ENCODE measurements at regions not wholly inside any gene's neighbourhood (a gene's known extent, or its start where the extent isn't known, plus 50 kb on each side); places are given as distances from the start of the nearest gene placed in this dataset.

- no peak for DNase-seq (ENCODE audit: insufficient read length, low spot score)
- peak; percentile 53 for FAIRE-seq
- no peak for TF ChIP-seq CTCF (IDR thresholded peaks at IDR 0.05; ENCODE audit: insufficient read depth, missing control alignments)
Measured at GRCh38 chr18:3328532-3328931, 66.6 kb downstream of the MYL12B start.

- FAIRE-seq (no peak), DNase-seq (ENCODE audit: insufficient read length, low spot score) (no peak)
- TF ChIP-seq CTCF (IDR thresholded peaks at IDR 0.05; ENCODE audit: insufficient read depth, missing control alignments) = no peak
Measured at GRCh38 chr18:3329471-3329870, 67.5 kb downstream of the MYL12B start.

DNA sequence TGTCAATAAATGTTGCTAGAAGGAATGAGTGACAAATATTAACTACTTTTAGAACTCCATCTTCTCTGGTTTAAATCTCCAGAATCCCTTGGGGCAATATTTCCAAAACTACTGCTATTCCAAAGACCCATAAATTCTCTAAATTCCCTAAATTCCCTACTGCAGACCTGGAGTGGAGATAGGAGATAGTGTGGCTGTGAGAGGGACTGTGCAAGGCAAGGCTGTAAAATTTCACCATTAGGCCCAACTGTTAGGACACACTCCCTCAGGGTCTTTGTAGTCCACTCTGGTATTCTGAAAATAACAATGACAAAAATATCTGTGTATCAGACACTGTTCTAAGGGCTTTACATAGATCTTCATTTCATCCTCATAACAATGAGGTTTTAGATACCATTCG, 67.9 kb downstream of the MYL12B start:
- no peak for TF ChIP-seq CTCF (IDR thresholded peaks at IDR 0.05; ENCODE audit: insufficient read depth, missing control alignments)
- FAIRE-seq = peak; percentile 6

GRCh38 chr18:3330622-3331021, 68.7 kb downstream of the MYL12B start:
- no peak for TF ChIP-seq CTCF (IDR thresholded peaks at IDR 0.05; ENCODE audit: insufficient read depth, missing control alignments)
- DNase-seq (ENCODE audit: insufficient read length, low spot score) (no peak), FAIRE-seq (no peak)

More for the DNA sequence above, 67.9 kb downstream of the MYL12B start:
- DNase-seq (ENCODE audit: insufficient read length, low spot score) = no peak

DNA sequence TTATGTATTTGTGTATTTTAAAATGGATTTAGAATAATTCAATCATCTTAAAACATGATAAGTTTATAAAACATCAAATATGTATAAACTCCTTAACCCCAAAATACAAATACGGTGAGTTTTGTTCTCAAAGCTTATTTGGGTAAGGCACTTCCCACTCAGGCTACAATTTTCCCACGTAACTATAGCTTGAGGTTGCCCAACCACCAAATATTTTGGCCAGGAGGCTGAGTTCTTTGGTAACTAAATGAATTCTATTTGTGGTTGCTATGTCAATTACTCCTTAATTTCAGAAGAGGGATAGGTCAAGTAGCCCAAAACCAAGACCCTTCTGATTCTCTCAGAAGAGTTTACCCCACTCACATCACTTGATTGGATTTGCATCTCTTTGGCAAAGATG, 70.4 kb downstream of the MYL12B start:
- no peak for TF ChIP-seq CTCF (IDR thresholded peaks at IDR 0.05; ENCODE audit: insufficient read depth, missing control alignments)
- FAIRE-seq (peak; percentile 6), DNase-seq (ENCODE audit: insufficient read length, low spot score) (no peak)

- TF ChIP-seq CTCF (IDR thresholded peaks at IDR 0.05; ENCODE audit: insufficient read depth, missing control alignments) = no peak
- FAIRE-seq (no peak), DNase-seq (ENCODE audit: insufficient read length, low spot score) (no peak)
Measured at GRCh38 chr18:3333056-3333720, 71.3 kb downstream of the MYL12B start.

DNA sequence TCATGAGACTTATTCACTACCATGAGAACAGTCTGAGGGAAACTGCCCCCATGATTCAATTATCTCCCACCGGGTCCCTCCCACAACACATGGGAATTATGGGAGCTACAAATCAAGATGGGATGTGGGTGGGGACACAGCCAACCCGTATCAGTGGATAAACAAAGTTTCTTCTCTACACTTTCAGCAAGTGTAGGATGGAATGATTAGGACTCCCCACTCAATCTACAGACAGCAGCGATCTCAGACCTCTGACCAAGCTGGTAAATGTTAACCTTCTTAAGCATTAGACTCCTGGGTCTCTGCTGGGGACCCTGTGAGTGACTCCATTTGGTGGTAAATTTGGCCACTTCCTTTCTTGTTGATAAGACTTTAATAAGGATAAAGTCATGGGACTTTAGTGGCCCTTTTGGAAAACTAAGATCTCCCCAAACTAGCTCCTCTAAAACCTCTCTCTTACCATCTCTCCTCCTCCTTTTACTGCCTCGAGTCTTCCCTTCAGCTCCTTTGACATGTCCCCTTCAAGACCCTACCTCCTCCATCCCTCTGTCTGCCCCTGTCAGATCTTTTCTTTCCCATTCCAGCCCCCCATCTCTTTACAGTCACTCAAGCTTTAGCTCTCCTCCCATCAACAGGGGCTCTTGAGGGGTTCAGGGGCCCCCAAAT, 71.9 kb downstream of the MYL12B start:
- no peak for TF ChIP-seq CTCF (IDR thresholded peaks at IDR 0.05; ENCODE audit: insufficient read depth, missing control alignments)
- FAIRE-seq = no peak
- no peak for DNase-seq (ENCODE audit: insufficient read length, low spot score)
